Spleen (tissue), 7 donors: ENCODE measurements at regions not wholly inside any gene's neighbourhood (a gene's known extent, or its start where the extent isn't known, plus 50 kb on each side); places are given as distances from the start of the nearest gene placed in this dataset.

Source experiments
- POLR2A ChIP-seq, 3 donors: fragments of 450-650 bp; IDR thresholded peaks; one replicate each; pipeline ENCODE4 v1.5.1; 2017; ENCODE audit warnings: antibody characterized with exemption in 3 of 3, mild to moderate bottlenecking in 1 of 3
- POLR2AphosphoS5 ChIP-seq, 3 donors: sonication (generic); formaldehyde crosslinking; IDR thresholded peaks; one replicate each; pipeline ENCODE4 v1.5.1; 2017; ENCODE audit warnings: antibody characterized with exemption in 3 of 3
- TF ChIP-seq, protein P1 (sequence below), 11 experiments: fragments of 200-600 bp in 7 of 11; fragments of 450-650 bp in 4 of 11; sonication (generic) in 4 of 11; IDR thresholded peaks in 8 of 11; conservative IDR thresholded peaks in 3 of 11; 1 replicate in 7 of 11; 2 replicates in 4 of 11; pipeline versions ENCODE4 v1.4.0 to v1.8.0; 2016 to 2021; ENCODE audit warnings: antibody characterized with exemption in 11 of 11, inconsistent platforms in 4 of 11, mild to moderate bottlenecking in 1 of 11
- donor health status: DM: no; HTN: no; CAD: no; lungs with moderate emphysema.
- donor health status: DM: no; HTN: no; CAD: no.
- donor health status: DM: no; HTN: no; CAD: no.

DNA sequence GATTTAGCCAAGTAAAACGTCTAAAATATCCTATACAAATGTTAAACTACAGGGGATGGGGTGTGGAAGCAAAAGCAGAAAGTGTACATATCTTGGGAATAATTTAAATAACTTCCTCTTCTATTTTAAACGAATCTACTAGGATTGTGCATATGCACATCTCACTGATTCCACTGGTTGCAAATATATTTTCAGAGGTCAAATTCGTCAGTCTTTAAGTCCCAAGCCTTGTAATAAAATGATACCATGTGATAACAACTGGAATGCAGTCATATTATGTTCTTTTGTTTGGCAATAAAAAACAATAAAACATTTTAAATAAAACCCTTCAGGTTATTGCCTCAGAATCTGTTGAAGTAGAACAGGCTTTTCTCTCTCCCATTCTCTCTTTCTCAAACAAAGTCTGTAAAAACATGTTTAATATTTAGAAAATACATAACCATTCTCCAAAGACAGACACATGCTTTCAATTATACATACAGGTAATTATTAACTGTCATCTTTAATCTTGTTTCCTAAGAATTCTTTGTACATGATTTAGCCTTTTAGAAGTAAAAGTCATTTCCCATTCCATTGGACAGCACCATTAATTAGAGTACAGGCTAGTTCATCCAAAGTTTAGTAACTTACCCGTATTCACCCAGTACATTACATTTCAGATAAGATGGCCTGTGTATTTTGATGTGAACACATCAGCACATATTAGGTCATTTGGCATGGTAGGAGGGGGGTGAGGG lies 421.1 kb downstream of the PCDH7 start:
- TF ChIP-seq, protein P1, sequence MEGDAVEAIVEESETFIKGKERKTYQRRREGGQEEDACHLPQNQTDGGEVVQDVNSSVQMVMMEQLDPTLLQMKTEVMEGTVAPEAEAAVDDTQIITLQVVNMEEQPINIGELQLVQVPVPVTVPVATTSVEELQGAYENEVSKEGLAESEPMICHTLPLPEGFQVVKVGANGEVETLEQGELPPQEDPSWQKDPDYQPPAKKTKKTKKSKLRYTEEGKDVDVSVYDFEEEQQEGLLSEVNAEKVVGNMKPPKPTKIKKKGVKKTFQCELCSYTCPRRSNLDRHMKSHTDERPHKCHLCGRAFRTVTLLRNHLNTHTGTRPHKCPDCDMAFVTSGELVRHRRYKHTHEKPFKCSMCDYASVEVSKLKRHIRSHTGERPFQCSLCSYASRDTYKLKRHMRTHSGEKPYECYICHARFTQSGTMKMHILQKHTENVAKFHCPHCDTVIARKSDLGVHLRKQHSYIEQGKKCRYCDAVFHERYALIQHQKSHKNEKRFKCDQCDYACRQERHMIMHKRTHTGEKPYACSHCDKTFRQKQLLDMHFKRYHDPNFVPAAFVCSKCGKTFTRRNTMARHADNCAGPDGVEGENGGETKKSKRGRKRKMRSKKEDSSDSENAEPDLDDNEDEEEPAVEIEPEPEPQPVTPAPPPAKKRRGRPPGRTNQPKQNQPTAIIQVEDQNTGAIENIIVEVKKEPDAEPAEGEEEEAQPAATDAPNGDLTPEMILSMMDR (IDR thresholded peaks at IDR 0.05 in 8 of 11, conservative IDR thresholded peaks at IDR 0.05 in 3 of 11) = no peak
- TF ChIP-seq POLR2AphosphoS5 (IDR thresholded peaks at IDR 0.05) = no peak
- TF ChIP-seq POLR2A (IDR thresholded peaks at IDR 0.05) = no peak
